ENCODE measurements at regions not wholly inside any gene's neighbourhood (a gene's known extent, or its start where the extent isn't known, plus 50 kb on each side); places are given as distances from the start of the nearest gene placed in this dataset.

DNA sequence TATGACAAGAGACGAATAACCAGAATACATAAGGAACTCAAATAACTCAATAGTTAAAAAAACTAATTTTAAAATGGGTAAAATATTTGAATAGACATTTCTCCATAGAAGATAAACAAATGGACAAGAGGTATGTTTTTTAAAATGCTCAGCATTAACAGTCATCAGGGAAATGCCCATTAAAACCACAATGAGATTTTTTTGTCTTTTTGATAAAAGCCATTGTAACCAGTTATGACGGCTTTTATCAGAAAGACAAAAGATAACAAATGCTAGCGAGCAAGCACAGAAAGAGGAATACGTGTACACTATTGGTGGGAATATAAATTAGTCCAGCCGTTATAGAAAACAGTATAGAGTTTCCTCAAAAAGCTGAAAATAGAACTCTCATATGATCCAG, 388.2 kb upstream of the INTU start:
- H3K27ac ChIP-seq (ENCODE audit: low read depth, low read length) = no peak overlapping the region

DNA sequence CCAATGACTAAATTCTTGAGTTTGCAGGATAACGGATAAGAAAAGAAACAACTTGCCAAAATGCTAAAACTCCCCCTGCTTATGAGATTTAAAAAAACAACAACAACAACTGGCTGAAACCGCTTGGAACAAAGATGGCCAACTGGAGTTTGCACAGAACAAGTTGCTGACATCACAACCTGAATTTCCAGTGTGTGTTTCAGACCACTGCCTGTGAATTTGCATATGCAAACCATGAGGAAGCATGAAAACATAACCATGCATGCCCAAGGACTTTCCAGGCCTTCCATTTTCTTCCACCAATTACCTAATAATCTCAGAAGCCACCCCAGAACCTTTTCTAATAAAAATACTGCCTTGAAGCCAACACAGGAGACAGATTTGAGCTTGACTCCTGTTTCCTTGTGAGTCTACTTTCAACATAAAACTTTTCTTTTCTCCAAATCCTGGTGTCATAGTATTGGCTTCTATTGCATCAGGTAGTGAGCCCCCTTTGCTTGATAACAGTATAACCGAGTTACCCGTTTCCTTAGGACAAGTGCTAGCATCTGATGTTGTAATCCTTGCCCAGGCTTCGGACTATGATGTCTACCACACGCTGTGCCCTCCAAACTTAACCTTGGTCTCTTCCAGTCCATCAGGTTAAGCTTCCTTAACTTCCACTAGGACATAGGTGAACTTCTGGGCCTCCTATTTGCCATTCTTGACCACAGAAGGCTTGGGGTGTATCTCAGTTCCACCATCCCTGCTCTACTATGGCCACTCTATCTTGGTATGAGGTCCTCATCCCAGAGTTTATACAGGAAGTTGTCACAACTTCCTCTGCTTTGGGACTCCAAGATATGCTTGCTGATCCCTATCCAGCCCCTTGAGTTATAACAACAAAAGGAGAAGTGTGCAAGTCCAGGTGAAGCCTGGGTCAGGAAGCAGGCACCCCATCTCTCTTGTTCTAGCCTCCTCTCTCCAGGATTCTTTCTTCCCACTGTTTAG, 385.5 kb upstream of the INTU start:
- Histone ChIP-seq H3K27me3 (ENCODE audit: control insufficient read depth, low read length) (no peaks in the 10 kb centered on the region), H3K9me3 (ENCODE audit: control insufficient read depth, insufficient read depth, low read length) (no peaks in the 10 kb centered on the region; the same call in 1 of the 2 replicates)

More for the DNA sequence above, 388.2 kb upstream of the INTU start:
- H3F3A ChIP-seq (ENCODE audit: control insufficient read depth, insufficient read depth) = no peaks in the 10 kb centered on the region
- H4K20me1 ChIP-seq (ENCODE audit: control insufficient read depth, insufficient read depth, low read depth, low read length) = no peaks in the 10 kb centered on the region
- H3K79me2 ChIP-seq (ENCODE audit: control insufficient read depth, low read length) = no peaks in the 10 kb centered on the region
- no peaks in the 10 kb centered on the region for H3K36me3 ChIP-seq (ENCODE audit: control insufficient read depth, low read length)
- no peaks in the 10 kb centered on the region for H3K4me1 ChIP-seq (ENCODE audit: control insufficient read depth, low read length)
- H3K4me3 ChIP-seq (ENCODE audit: low read length) = no peak overlapping the region
- H3K9me3 ChIP-seq (ENCODE audit: control insufficient read depth, insufficient read depth, low read length) = no peaks in the 10 kb centered on the region; the same call in 1 of the 2 replicates
- no peaks in the 10 kb centered on the region for H3K9me2 ChIP-seq (replicated peaks; ENCODE audit: control insufficient read depth, low read length)
- no peaks in the 10 kb centered on the region for H3K27me3 ChIP-seq (ENCODE audit: control insufficient read depth, low read length)
- H3K4me2 ChIP-seq (ENCODE audit: low read length) = no peak overlapping the region
- TF ChIP-seq EZH2phosphoT487 (IDR thresholded peaks at IDR 0.05; ENCODE audit: borderline replicate concordance, low read length) = no peak
- TF ChIP-seq, protein P1, sequence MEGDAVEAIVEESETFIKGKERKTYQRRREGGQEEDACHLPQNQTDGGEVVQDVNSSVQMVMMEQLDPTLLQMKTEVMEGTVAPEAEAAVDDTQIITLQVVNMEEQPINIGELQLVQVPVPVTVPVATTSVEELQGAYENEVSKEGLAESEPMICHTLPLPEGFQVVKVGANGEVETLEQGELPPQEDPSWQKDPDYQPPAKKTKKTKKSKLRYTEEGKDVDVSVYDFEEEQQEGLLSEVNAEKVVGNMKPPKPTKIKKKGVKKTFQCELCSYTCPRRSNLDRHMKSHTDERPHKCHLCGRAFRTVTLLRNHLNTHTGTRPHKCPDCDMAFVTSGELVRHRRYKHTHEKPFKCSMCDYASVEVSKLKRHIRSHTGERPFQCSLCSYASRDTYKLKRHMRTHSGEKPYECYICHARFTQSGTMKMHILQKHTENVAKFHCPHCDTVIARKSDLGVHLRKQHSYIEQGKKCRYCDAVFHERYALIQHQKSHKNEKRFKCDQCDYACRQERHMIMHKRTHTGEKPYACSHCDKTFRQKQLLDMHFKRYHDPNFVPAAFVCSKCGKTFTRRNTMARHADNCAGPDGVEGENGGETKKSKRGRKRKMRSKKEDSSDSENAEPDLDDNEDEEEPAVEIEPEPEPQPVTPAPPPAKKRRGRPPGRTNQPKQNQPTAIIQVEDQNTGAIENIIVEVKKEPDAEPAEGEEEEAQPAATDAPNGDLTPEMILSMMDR (IDR thresholded peaks at IDR 0.05; ENCODE audit: low read depth, low read length, poor library complexity, severe bottlenecking) = no peak

DNA sequence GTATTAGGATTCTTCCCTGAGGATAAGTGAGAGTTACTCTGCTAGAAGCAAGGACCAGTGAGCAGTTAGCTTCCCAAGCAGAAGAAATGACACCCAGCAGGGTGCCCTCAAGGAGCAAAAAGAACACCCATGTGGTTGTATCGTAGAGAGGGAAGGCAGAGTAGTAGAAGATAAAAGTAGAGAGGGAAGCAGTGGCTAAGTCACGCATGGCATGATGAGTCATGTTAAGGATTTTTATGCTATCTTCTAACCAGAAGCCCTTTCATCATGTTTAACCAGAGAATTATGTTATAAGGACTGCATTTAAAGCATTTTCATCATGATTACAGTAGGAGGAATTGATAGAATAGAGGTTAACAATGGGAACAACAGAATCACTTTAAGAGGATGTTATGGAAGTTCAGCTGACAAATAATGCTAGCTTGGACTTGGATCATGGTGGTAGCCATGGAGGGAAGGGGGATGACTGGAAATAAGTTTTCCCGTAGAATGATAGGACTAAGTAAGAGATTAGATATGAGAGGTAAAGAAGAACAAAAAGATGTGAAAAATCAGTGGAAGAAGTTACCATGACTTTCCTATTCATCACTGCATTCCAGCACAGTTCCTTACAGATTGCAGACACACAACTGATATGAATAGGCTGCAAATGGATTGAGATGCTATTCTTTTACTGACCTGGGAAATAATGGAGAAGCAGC, 383.5 kb upstream of the INTU start:
- Histone ChIP-seq H3K9me2 (replicated peaks; ENCODE audit: control insufficient read depth, low read length) (no peaks in the 10 kb centered on the region), H3K4me2 (ENCODE audit: low read length) (no peak overlapping the region), H3K27ac (ENCODE audit: low read depth, low read length) (no peak overlapping the region), H3K27me3 (ENCODE audit: control insufficient read depth, low read length) (no peaks in the 10 kb centered on the region), H3K9me3 (ENCODE audit: control insufficient read depth, insufficient read depth, low read length) (no peaks in the 10 kb centered on the region; the same call in 1 of the 2 replicates), H3K4me1 (ENCODE audit: control insufficient read depth, low read length) (peaks cover 8% of the 10 kb centered on the region), H4K20me1 (ENCODE audit: control insufficient read depth, insufficient read depth, low read depth, low read length) (no peaks in the 10 kb centered on the region), H3K4me3 (ENCODE audit: low read length) (no peak overlapping the region), H3K36me3 (ENCODE audit: control insufficient read depth, low read length) (no peaks in the 10 kb centered on the region), H3F3A (ENCODE audit: control insufficient read depth, insufficient read depth) (no peaks in the 10 kb centered on the region), H3K79me2 (ENCODE audit: control insufficient read depth, low read length) (no peaks in the 10 kb centered on the region)
- TF ChIP-seq, protein P1 (IDR thresholded peaks at IDR 0.05; ENCODE audit: low read depth, low read length, poor library complexity, severe bottlenecking) = no peak
- TF ChIP-seq EZH2phosphoT487 (IDR thresholded peaks at IDR 0.05; ENCODE audit: borderline replicate concordance, low read length) = no peak

More for the DNA sequence above, 385.5 kb upstream of the INTU start:
- Histone ChIP-seq H3K79me2 (ENCODE audit: control insufficient read depth, low read length) (no peaks in the 10 kb centered on the region), H3K4me1 (ENCODE audit: control insufficient read depth, low read length) (peaks cover 8% of the 10 kb centered on the region), H4K20me1 (ENCODE audit: control insufficient read depth, insufficient read depth, low read depth, low read length) (no peaks in the 10 kb centered on the region), H3K27ac (ENCODE audit: low read depth, low read length) (no peak overlapping the region), H3K4me2 (ENCODE audit: low read length) (no peak overlapping the region), H3K4me3 (ENCODE audit: low read length) (no peak overlapping the region), H3K36me3 (ENCODE audit: control insufficient read depth, low read length) (no peaks in the 10 kb centered on the region), H3K9me2 (replicated peaks; ENCODE audit: control insufficient read depth, low read length) (no peaks in the 10 kb centered on the region), H3F3A (ENCODE audit: control insufficient read depth, insufficient read depth) (no peaks in the 10 kb centered on the region)
- TF ChIP-seq EZH2phosphoT487 (IDR thresholded peaks at IDR 0.05; ENCODE audit: borderline replicate concordance, low read length) = no peak
- TF ChIP-seq, protein P1 (IDR thresholded peaks at IDR 0.05; ENCODE audit: low read depth, low read length, poor library complexity, severe bottlenecking) = no peak
